GM12878 (cell line): ENCODE measurements at regions not wholly inside any gene's neighbourhood (a gene's known extent, or its start where the extent isn't known, plus 50 kb on each side); places are given as distances from the start of the nearest gene placed in this dataset.

Experiments used
- ATAC-seq: fragments of 200-7000 bp; cut with Tn5 transposase; 3 replicates; pipeline ENCODE4 v1.9.1; 2020; ENCODE audit warnings: mild to moderate bottlenecking, moderate library complexity
- BruUV-seq: library from RNA; stranded (reverse); fragments of 400-500 nt; replicated peaks from 2 replicates; lab custom pipeline; 2021; lab: Mats Ljungman, UMichigan
- CTCF ChIA-PET: fragments of 300-600 bp; sonication (Branson Sonifier 250); formaldehyde crosslinking; extraction: SDS; loops from one replicate; lab custom pipeline; 2021; ENCODE audit warnings: inconsistent platforms; lab: Yijun Ruan, JAX
- POLR2A ChIA-PET: fragments of 350-600 bp; formaldehyde crosslinking; extraction: SDS; loops from one replicate; lab custom pipeline; 2021; ENCODE audit warnings: inconsistent platforms; lab: Charles Lee
- RAD21 ChIA-PET: fragments of 300-600 bp; sonication (Branson Sonifier 250); formaldehyde crosslinking; loops from one replicate; lab custom pipeline; 2023; ENCODE audit warnings: antibody characterized with exemption; ENCODE audit not compliant: unreplicated experiment; lab: Charles Lee
- SMC1A ChIA-PET: fragments of 300-600 bp; sonication (Branson Sonifier 250); formaldehyde crosslinking; loops from one replicate; lab custom pipeline; 2023; ENCODE audit not compliant: unreplicated experiment, uncharacterized antibody; lab: Charles Lee
- DNase-seq: peaks from one replicate; pipeline ENCODE4 v3.0.0-alpha.2; 2011; ENCODE audit warnings: low read depth, low spot score
- FAIRE-seq: peaks from 3 replicates; lab custom pipeline; 2011; peaks lifted over from hg19 to GRCh38; lab: Jason Lieb, UNC
- H2AFZ ChIP-seq: 2 replicates; pipeline ENCODE4 v1.6.0; 2011; ENCODE audit warnings: low read depth, low read length, control low read depth; ENCODE audit not compliant: control insufficient read depth
- H3K27ac ChIP-seq: 2 replicates; pipeline ENCODE4 v1.5.1; 2011; ENCODE audit warnings: control low read depth; ENCODE audit not compliant: control insufficient read depth, insufficient read depth
- H3K27me3 ChIP-seq, 2 experiments: replicated peaks in 1 of 2; 2 replicates each; pipeline versions ENCODE4 v1.6.0 to v1.6.1; 2011; ENCODE audit warnings: low read length in 1 of 2; ENCODE audit not compliant: control insufficient read depth in 2 of 2, insufficient read depth in 2 of 2
- H3K36me3 ChIP-seq, 2 experiments: 2 replicates each; pipeline ENCODE4 v1.5.1; 2011; ENCODE audit warnings: low read length in 1 of 2; ENCODE audit not compliant: control insufficient read depth in 2 of 2, insufficient read depth in 2 of 2
- H3K4me1 ChIP-seq: 2 replicates; pipeline ENCODE4 v1.6.1; 2011; ENCODE audit warnings: mild to moderate bottlenecking, low read length, moderate library complexity, mixed read lengths; ENCODE audit not compliant: control insufficient read depth, insufficient read depth
- H3K4me2 ChIP-seq: 2 replicates; pipeline ENCODE4 v1.6.0; 2011; ENCODE audit warnings: control low read depth; ENCODE audit not compliant: control insufficient read depth, insufficient read depth
- H3K4me3 ChIP-seq: fragments of 200-600 bp; sonication (generic); 2 replicates; pipeline ENCODE4 v1.5.1; 2016
- H3K79me2 ChIP-seq: 2 replicates; pipeline ENCODE4 v1.6.0; 2011; ENCODE audit warnings: low read length; ENCODE audit not compliant: control insufficient read depth, insufficient read depth
- H3K9ac ChIP-seq: 2 replicates; pipeline ENCODE4 v1.8.0; 2011; ENCODE audit warnings: low read length, control low read depth, mixed read lengths; ENCODE audit not compliant: control insufficient read depth, insufficient read depth
- H3K9me3 ChIP-seq: replicated peaks from 3 replicates; pipeline ENCODE4 v1.5.1; 2011; ENCODE audit warnings: mild to moderate bottlenecking, low read length; ENCODE audit not compliant: control insufficient read depth, insufficient read depth
- H4K20me1 ChIP-seq: 2 replicates; pipeline ENCODE4 v1.6.0; 2011; ENCODE audit not compliant: control insufficient read depth, insufficient read depth
- BCL3 ChIP-seq: IDR thresholded peaks from 2 replicates; pipeline ENCODE4 v1.6.1; 2011; ENCODE audit warnings: borderline replicate concordance, low read depth, mild to moderate bottlenecking, moderate library complexity, low read length; ENCODE audit not compliant: insufficient read depth, poor library complexity, severe bottlenecking
- BMI1 ChIP-seq: fragments of 450-650 bp; IDR thresholded peaks from 2 replicates; pipeline ENCODE4 v1.6.1; 2016; ENCODE audit warnings: mild to moderate bottlenecking, moderate library complexity, borderline replicate concordance
- IKZF2 ChIP-seq, 2 experiments: fragments of 450-650 bp; IDR thresholded peaks; 2 replicates each; pipeline ENCODE4 v1.6.1; 2017; ENCODE audit warnings: mild to moderate bottlenecking in 2 of 2, moderate library complexity in 2 of 2
- JUND ChIP-seq: IDR thresholded peaks from 2 replicates; pipeline ENCODE4 v1.6.1; 2012; ENCODE audit warnings: low read depth, mild to moderate bottlenecking, low read length, improper control_type of control experiment, moderate library complexity
- LARP7 ChIP-seq: fragments of 450-650 bp; IDR thresholded peaks from 2 replicates; pipeline ENCODE4 v1.6.1; 2017; ENCODE audit warnings: mild to moderate bottlenecking
- MTA2 ChIP-seq: fragments of 450-650 bp; IDR thresholded peaks from 2 replicates; pipeline ENCODE4 v1.6.1; 2016; ENCODE audit warnings: low read depth, mild to moderate bottlenecking, moderate library complexity
- MYB ChIP-seq: fragments of 150-350 bp; IDR thresholded peaks from 2 replicates; pipeline ENCODE4 v1.6.1; 2014; ENCODE audit warnings: mild to moderate bottlenecking, low read depth, low read length, borderline replicate concordance
- NR2C1 ChIP-seq: fragments of 450-650 bp; IDR thresholded peaks from 2 replicates; pipeline ENCODE4 v1.6.1; 2017; ENCODE audit warnings: antibody characterized with exemption, mild to moderate bottlenecking, moderate library complexity
- NR2C2 ChIP-seq: IDR thresholded peaks from 2 replicates; pipeline ENCODE4 v1.6.1; 2011; ENCODE audit warnings: borderline replicate concordance, low read depth; ENCODE audit not compliant: control insufficient read depth, insufficient read length
- NR2F1 ChIP-seq: fragments of 450-650 bp; conservative IDR thresholded peaks from 2 replicates; pipeline ENCODE4 v1.6.1; 2017; ENCODE audit warnings: mild to moderate bottlenecking
- STAT1 ChIP-seq: fragments of 450-650 bp; conservative IDR thresholded peaks from 2 replicates; pipeline ENCODE4 v1.6.1; 2014; ENCODE audit warnings: antibody characterized with exemption, mild to moderate bottlenecking
- TAF1 ChIP-seq: IDR thresholded peaks from 2 replicates; pipeline ENCODE4 v1.6.1; 2011; ENCODE audit warnings: mild to moderate bottlenecking, low read depth, low read length, borderline replicate concordance
- WGBS: methylation state at CpG from one replicate; pipeline ENCODE4 v1.1.6; 2016; ENCODE audit warnings: low lambda C conversion rate; ENCODE audit not compliant: insufficient replicate concordance, insufficient coverage; ENCODE audit errors: missing lambda C conversion rate; 5-methylcytosine and 5-hydroxymethylcytosine counted together
- in situ Hi-C: fragments of 300-500 bp; cut with MboI; formaldehyde crosslinking; loops from 9 replicates; pipeline ENCODE4 v1.14.3; 2018; ENCODE audit warnings: mixed read lengths
- intact Hi-C: fragments of 100-400 bp; cut with micrococcal nuclease; formaldehyde crosslinking; loops from one replicate; pipeline ENCODE4 v1.14.2; 2022; ENCODE audit not compliant: unreplicated experiment

- WGBS: 2% methylated on average over 4 of the region's 4 CpGs
- no peak overlapping the region for H3K4me3 ChIP-seq
- no peaks in the 10 kb centered on the region for H3K79me2 ChIP-seq
- no peaks in the 10 kb centered on the region for H3K4me1 ChIP-seq
- SMC1A ChIA-PET: interaction anchor here (0.8 kb wide), 2 partner anchors 16 to 102 kb away, joined by 3 read pairs; no protein-coding TSS in a partner anchor
- no peaks in the 10 kb centered on the region for H3K36me3 ChIP-seq
- no peak for FAIRE-seq
- peaks cover 0 to 4% of the 10 kb centered on the region in 2 experiments; a peak in 3 of 4 replicates for H3K27me3 ChIP-seq
- in situ Hi-C loops: no loop called here
- TF ChIP-seq STAT1 (no peak), BCL3 (no peak), NR2F1 (no peak), TAF1 (no peak), MTA2 (no peak), NR2C1 (no peak), BMI1 (no peak), LARP7 (no peak), IKZF2 (IDR thresholded peaks at IDR 0.05) (no peak), JUND (no peak), NR2C2 (no peak), MYB (no peak)
- TF ChIP-seq, all 136 proteins: peak for 0
- H3K9me3 ChIP-seq: no peaks in the 10 kb centered on the region
- no peaks in the 10 kb centered on the region for H4K20me1 ChIP-seq
- ATAC-seq (no peak), DNase-seq (no peak)
- H2AFZ ChIP-seq: no peak overlapping the region
- H3K4me2 ChIP-seq: no peak overlapping the region
- BruUV-seq: no TSS peak
- H3K9ac ChIP-seq: no peak overlapping the region
- RAD21 ChIA-PET: no interaction called here
- POLR2A ChIA-PET: no interaction called here
- CTCF ChIA-PET: interaction anchor here (1.0 to 1.2 kb wide), 2 partner anchors 44 to 232 kb away, joined by 3 to 4 read pairs; no protein-coding TSS in a partner anchor
- intact Hi-C loops: no loop called here
- H3K27ac ChIP-seq: no peak overlapping the region
Measured at GRCh38 chr21:32965129-32965680, 60.5 kb upstream of the OLIG2 start.
